ENCODE measurements at regions not wholly inside any gene's neighbourhood (a gene's known extent, or its start where the extent isn't known, plus 50 kb on each side); places are given as distances from the start of the nearest gene placed in this dataset.

GRCh38 chr3:180265551-180265950 is 228.8 kb upstream of the PEX5L start (continued):
- TF ChIP-seq, protein P1, sequence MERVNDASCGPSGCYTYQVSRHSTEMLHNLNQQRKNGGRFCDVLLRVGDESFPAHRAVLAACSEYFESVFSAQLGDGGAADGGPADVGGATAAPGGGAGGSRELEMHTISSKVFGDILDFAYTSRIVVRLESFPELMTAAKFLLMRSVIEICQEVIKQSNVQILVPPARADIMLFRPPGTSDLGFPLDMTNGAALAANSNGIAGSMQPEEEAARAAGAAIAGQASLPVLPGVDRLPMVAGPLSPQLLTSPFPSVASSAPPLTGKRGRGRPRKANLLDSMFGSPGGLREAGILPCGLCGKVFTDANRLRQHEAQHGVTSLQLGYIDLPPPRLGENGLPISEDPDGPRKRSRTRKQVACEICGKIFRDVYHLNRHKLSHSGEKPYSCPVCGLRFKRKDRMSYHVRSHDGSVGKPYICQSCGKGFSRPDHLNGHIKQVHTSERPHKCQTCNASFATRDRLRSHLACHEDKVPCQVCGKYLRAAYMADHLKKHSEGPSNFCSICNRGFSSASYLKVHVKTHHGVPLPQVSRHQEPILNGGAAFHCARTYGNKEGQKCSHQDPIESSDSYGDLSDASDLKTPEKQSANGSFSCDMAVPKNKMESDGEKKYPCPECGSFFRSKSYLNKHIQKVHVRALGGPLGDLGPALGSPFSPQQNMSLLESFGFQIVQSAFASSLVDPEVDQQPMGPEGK (CRISPR knock-in tag; IDR thresholded peaks at IDR 0.05; ENCODE audit: borderline replicate concordance), result no peak
- no peak for TF ChIP-seq E2F4 (CRISPR knock-in tag; IDR thresholded peaks at IDR 0.05; ENCODE audit: low read depth)
- no peak for TF ChIP-seq ZNF589 (CRISPR knock-in tag; IDR thresholded peaks at IDR 0.05; ENCODE audit: low read depth)
- TF ChIP-seq CHCHD3 (CRISPR knock-in tag; IDR thresholded peaks at IDR 0.05), result no peak
- TF ChIP-seq, protein P2, sequence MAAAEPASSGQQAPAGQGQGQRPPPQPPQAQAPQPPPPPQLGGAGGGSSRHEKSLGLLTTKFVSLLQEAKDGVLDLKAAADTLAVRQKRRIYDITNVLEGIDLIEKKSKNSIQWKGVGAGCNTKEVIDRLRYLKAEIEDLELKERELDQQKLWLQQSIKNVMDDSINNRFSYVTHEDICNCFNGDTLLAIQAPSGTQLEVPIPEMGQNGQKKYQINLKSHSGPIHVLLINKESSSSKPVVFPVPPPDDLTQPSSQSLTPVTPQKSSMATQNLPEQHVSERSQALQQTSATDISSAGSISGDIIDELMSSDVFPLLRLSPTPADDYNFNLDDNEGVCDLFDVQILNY (CRISPR knock-in tag; IDR thresholded peaks at IDR 0.05), result no peak
- TF ChIP-seq TCF15 (CRISPR knock-in tag; IDR thresholded peaks at IDR 0.05), result no peak
- no peak for TF ChIP-seq NKRF (IDR thresholded peaks at IDR 0.05; ENCODE audit: borderline replicate concordance)
